ENCODE measurements at regions not wholly inside any gene's neighbourhood (a gene's known extent, or its start where the extent isn't known, plus 50 kb on each side); places are given as distances from the start of the nearest gene placed in this dataset.

DNA sequence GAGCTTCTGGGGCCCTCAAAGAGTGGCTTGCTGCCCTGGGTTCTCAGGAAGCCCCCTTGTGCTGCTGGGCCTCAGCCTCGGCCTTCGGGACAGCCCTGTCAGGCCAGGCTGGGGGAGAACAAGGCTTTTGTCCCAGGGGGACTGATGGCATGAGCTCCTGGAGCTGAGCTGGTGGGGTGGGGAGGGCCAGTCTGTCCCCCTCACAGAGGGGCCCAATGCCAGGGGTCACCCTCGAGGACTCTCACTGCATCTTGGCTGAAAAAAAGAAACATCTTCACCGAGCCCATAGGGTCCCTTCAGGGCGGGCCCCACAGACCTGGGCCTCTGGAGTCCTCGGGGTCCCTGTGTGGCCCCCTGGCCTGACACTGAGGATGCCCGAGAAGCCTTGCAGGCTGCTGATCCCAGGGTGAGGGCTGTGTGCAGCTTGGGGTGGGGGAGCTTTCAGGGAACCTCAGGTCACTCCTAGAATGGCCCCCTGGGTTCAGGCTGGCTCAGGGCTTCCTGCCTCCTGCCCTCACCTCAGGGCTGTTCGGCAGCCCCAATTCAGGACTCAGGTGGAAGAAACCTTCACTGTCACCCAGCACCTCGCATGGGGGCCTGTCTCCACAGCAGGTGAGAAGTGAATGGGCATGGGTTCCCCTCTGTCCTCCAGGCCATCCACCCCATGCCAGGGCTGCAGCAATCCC is 90.5 kb downstream of the TNFRSF13B start:
- TF ChIP-seq, protein P1, sequence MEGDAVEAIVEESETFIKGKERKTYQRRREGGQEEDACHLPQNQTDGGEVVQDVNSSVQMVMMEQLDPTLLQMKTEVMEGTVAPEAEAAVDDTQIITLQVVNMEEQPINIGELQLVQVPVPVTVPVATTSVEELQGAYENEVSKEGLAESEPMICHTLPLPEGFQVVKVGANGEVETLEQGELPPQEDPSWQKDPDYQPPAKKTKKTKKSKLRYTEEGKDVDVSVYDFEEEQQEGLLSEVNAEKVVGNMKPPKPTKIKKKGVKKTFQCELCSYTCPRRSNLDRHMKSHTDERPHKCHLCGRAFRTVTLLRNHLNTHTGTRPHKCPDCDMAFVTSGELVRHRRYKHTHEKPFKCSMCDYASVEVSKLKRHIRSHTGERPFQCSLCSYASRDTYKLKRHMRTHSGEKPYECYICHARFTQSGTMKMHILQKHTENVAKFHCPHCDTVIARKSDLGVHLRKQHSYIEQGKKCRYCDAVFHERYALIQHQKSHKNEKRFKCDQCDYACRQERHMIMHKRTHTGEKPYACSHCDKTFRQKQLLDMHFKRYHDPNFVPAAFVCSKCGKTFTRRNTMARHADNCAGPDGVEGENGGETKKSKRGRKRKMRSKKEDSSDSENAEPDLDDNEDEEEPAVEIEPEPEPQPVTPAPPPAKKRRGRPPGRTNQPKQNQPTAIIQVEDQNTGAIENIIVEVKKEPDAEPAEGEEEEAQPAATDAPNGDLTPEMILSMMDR (IDR thresholded peaks at IDR 0.05) = no peak
- TF ChIP-seq ZFX (IDR thresholded peaks at IDR 0.05; ENCODE audit: borderline replicate concordance) = no peak
